T-helper 22 cell (primary cell): ENCODE measurements at regions not wholly inside any gene's neighbourhood (a gene's known extent, or its start where the extent isn't known, plus 50 kb on each side); places are given as distances from the start of the nearest gene placed in this dataset.
"Not testable (repeated sequence)": the region's sequence is repeated elsewhere in the genome, so short reads cannot be mapped to it uniquely, and the experiment has no call there.

Source experiments
- DNase-seq: peaks from one replicate; pipeline ENCODE4 v3.0.0-alpha.2; 2020; ENCODE audit warnings: low read depth

- DNase-seq, result no peak
Observed at GRCh38 chr3:110618512-110619226, 452.9 kb upstream of the NECTIN3 start.

GRCh38 chr3:110620118-110620517 lies 451.5 kb upstream of the NECTIN3 start:
- DNase-seq, result no peak

GRCh38 chr3:110623571-110623970 lies 448.0 kb upstream of the NECTIN3 start:
- no peak for DNase-seq

GRCh38 chr3:110624576-110624975 lies 447.0 kb upstream of the NECTIN3 start:
- no peak for DNase-seq

GRCh38 chr3:110625201-110625747 lies 446.3 kb upstream of the NECTIN3 start:
- DNase-seq, result no peak

- DNase-seq, result not testable (repeated sequence)
Observed at GRCh38 chr3:110626652-110627111, 444.9 kb upstream of the NECTIN3 start.

- no peak for DNase-seq
Observed at GRCh38 chr3:110628650-110629301, 442.8 kb upstream of the NECTIN3 start.

GRCh38 chr3:110629917-110630316 lies 441.7 kb upstream of the NECTIN3 start:
- no peak for DNase-seq

- no peak for DNase-seq
Observed at GRCh38 chr3:110644203-110644602, 427.4 kb upstream of the NECTIN3 start.

GRCh38 chr3:110646055-110646454 lies 425.6 kb upstream of the NECTIN3 start:
- DNase-seq, result no peak

GRCh38 chr3:110646496-110646895 lies 425.1 kb upstream of the NECTIN3 start:
- no peak for DNase-seq

- DNase-seq, result no peak
Observed at GRCh38 chr3:110647586-110647985, 424.0 kb upstream of the NECTIN3 start.

- DNase-seq, result no peak
Observed at GRCh38 chr3:110650741-110651140, 420.9 kb upstream of the NECTIN3 start.

- no peak for DNase-seq
Observed at GRCh38 chr3:110654843-110655502, 416.6 kb upstream of the NECTIN3 start.

GRCh38 chr3:110656394-110657025 lies 415.1 kb upstream of the NECTIN3 start:
- no peak for DNase-seq

- DNase-seq, result no peak
Observed at GRCh38 chr3:110664148-110664547, 407.5 kb upstream of the NECTIN3 start.

GRCh38 chr3:110666495-110666894 lies 405.1 kb upstream of the NECTIN3 start:
- no peak for DNase-seq

- DNase-seq, result no peak
Observed at GRCh38 chr3:110667216-110667615, 404.4 kb upstream of the NECTIN3 start.

- DNase-seq, result no peak
Observed at GRCh38 chr3:110670407-110670806, 401.2 kb upstream of the NECTIN3 start.

- no peak for DNase-seq
Observed at GRCh38 chr3:110677506-110677905, 394.1 kb upstream of the NECTIN3 start.

GRCh38 chr3:110679285-110679684 lies 392.3 kb upstream of the NECTIN3 start:
- DNase-seq, result no peak

- DNase-seq, result no peak
Observed at GRCh38 chr3:110680450-110680849, 391.2 kb upstream of the NECTIN3 start.
